HFFc6 (cell line): ENCODE measurements at regions not wholly inside any gene's neighbourhood (a gene's known extent, or its start where the extent isn't known, plus 50 kb on each side); places are given as distances from the start of the nearest gene placed in this dataset.
"Not testable (repeated sequence)": the region's sequence is repeated elsewhere in the genome, so short reads cannot be mapped to it uniquely, and the experiment has no call there.

Experiments
- DNase-seq: peaks from one replicate; pipeline ENCODE4 v3.0.0-alpha.2; 2018
- H3K27ac Mint-ChIP-seq: 2 replicates; pipeline ENCODE4 v1.8.0; 2020; ENCODE audit warnings: mild to moderate bottlenecking, mixed read lengths
- H3K27me3 Mint-ChIP-seq: 2 replicates; pipeline ENCODE4 v1.8.0; 2021; ENCODE audit warnings: mild to moderate bottlenecking, moderate library complexity, mixed read lengths; ENCODE audit not compliant: insufficient read depth
- H3K36me3 Mint-ChIP-seq: 2 replicates; pipeline ENCODE4 v1.8.0; 2021; ENCODE audit warnings: low read depth, mixed read lengths
- H3K4me1 Mint-ChIP-seq: 2 replicates; pipeline ENCODE4 v1.8.0; 2020; ENCODE audit warnings: low read depth, mixed read lengths
- H3K4me3 Mint-ChIP-seq: 2 replicates; pipeline ENCODE4 v1.8.0; 2020; ENCODE audit warnings: mild to moderate bottlenecking, moderate library complexity, mixed read lengths
- H3K9me3 Mint-ChIP-seq: 2 replicates; pipeline ENCODE4 v1.8.0; 2020; ENCODE audit warnings: mild to moderate bottlenecking, mixed read lengths
- TF ChIP-seq, protein P1 (sequence below): fragments of 200-600 bp; sonication (generic); IDR thresholded peaks from 2 replicates; pipeline ENCODE4 v1.5.0; 2021; ENCODE audit warnings: antibody characterized with exemption, mild to moderate bottlenecking

DNA sequence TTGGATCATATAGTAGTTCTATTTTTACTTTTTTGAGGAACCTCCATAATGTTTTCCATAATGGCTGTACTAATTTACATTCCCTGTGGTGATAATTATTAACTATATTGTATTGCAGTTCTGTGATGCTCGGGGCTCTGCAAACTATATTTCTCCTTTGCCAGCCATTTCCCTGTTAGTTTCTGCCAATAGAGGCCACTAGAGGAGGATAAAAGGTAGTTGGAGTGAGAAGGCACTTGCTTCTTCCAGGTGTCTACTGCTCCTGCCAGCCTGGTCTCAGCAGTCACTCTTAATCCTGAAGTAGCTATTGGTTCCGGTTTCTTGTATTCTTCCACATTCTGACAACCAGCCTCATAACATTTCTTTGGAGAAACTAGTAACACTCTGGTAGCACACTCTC lies 233.9 kb upstream of the GBE1 start:
- DNase-seq, result no peak
- Mint-ChIP-seq H3K4me3 (no peak overlapping the region), H3K4me1 (no peaks in the 10 kb centered on the region; the same call in 1 of the 2 replicates), H3K36me3 (no peaks in the 10 kb centered on the region), H3K27ac (no peak overlapping the region), H3K9me3 (peaks cover 8% of the 10 kb centered on the region; the same call in 1 of the 2 replicates), H3K27me3 (no peaks in the 10 kb centered on the region; the same call in 1 of the 2 replicates)
- TF ChIP-seq, protein P1, sequence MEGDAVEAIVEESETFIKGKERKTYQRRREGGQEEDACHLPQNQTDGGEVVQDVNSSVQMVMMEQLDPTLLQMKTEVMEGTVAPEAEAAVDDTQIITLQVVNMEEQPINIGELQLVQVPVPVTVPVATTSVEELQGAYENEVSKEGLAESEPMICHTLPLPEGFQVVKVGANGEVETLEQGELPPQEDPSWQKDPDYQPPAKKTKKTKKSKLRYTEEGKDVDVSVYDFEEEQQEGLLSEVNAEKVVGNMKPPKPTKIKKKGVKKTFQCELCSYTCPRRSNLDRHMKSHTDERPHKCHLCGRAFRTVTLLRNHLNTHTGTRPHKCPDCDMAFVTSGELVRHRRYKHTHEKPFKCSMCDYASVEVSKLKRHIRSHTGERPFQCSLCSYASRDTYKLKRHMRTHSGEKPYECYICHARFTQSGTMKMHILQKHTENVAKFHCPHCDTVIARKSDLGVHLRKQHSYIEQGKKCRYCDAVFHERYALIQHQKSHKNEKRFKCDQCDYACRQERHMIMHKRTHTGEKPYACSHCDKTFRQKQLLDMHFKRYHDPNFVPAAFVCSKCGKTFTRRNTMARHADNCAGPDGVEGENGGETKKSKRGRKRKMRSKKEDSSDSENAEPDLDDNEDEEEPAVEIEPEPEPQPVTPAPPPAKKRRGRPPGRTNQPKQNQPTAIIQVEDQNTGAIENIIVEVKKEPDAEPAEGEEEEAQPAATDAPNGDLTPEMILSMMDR, result no peak

DNA sequence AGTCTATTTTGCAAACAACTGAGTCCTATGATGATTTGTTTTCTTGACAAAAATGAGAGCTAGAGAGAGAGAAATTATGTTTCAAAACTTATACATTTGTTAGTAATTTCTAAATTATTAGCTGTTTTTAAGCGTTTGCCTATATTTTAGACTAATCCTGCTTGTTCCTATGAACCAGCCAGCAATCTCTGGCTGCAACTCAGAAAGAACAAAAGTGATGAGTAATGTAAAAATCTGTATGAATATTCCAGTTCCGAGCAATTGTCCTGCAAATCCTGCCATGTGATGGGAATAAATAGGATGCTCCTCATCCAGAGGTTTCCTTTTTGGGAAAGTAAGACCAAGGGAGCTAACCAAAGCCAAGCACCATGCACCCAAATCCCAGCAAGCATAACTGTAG lies 228.3 kb upstream of the GBE1 start:
- TF ChIP-seq, protein P1, result no peak
- H3K27ac Mint-ChIP-seq, result no peak overlapping the region
- H3K27me3 Mint-ChIP-seq, result no peaks in the 10 kb centered on the region; the same call in 1 of the 2 replicates
- H3K4me1 Mint-ChIP-seq, result no peaks in the 10 kb centered on the region
- H3K4me3 Mint-ChIP-seq, result no peak overlapping the region
- no peak for DNase-seq
- no peaks in the 10 kb centered on the region; the same call in 1 of the 2 replicates for H3K9me3 Mint-ChIP-seq
- H3K36me3 Mint-ChIP-seq, result no peaks in the 10 kb centered on the region

DNA sequence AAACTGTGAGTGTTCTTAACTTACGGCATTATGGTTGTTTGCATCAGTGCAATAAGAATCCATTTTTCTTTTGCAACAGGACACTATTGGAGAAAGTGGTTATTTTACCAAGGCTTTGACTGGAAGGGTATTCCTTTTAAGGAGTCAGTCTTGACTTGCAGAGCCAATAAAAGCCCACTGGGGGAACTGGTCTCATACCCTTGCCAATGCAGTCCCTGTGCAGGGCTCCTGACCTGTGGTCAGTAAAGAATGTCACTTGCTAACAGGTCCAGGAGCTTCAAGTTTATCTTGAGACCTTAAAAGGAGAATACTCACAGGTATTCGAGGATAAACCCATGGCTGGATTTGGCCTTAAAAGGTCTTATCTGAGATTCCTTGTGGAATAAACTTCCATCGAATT lies 227.8 kb upstream of the GBE1 start:
- no peaks in the 10 kb centered on the region for H3K4me1 Mint-ChIP-seq

DNA sequence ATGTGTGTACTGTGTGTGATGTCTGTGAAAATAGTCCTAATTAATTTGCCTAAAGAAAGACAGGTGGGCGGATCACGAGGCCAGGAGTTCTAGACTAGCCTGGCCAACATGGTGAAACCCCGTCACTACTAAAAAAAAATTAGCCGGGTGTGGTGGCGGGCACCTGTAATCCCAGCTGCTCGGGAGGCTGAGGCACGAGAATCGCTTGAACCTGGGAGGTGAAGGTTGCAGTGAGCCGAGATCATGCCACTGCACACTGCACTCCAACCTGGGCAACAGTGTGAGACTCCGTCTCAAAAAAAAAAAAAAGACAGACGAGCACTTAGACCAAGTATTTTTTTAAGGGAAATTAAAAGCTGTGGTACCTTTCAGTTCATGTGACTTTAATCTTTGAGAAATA lies 226.0 kb upstream of the GBE1 start:
- H3K9me3 Mint-ChIP-seq, H3K27me3 Mint-ChIP-seq, H3K4me1 Mint-ChIP-seq, H3K36me3 Mint-ChIP-seq, DNase-seq, H3K27ac Mint-ChIP-seq: not testable (repeated sequence)
- H3K4me3 Mint-ChIP-seq, result peak overlapping the region; percentile 60; the same call in 1 of the 2 replicates

More for the DNA sequence above, 227.8 kb upstream of the GBE1 start:
- Mint-ChIP-seq H3K9me3 (no peaks in the 10 kb centered on the region; the same call in 1 of the 2 replicates), H3K27me3 (no peaks in the 10 kb centered on the region; the same call in 1 of the 2 replicates), H3K27ac (no peak overlapping the region), H3K4me3 (no peak overlapping the region; the same call in 1 of the 2 replicates), H3K36me3 (no peaks in the 10 kb centered on the region)
- DNase-seq, result no peak
- TF ChIP-seq, protein P1, result no peak

DNA sequence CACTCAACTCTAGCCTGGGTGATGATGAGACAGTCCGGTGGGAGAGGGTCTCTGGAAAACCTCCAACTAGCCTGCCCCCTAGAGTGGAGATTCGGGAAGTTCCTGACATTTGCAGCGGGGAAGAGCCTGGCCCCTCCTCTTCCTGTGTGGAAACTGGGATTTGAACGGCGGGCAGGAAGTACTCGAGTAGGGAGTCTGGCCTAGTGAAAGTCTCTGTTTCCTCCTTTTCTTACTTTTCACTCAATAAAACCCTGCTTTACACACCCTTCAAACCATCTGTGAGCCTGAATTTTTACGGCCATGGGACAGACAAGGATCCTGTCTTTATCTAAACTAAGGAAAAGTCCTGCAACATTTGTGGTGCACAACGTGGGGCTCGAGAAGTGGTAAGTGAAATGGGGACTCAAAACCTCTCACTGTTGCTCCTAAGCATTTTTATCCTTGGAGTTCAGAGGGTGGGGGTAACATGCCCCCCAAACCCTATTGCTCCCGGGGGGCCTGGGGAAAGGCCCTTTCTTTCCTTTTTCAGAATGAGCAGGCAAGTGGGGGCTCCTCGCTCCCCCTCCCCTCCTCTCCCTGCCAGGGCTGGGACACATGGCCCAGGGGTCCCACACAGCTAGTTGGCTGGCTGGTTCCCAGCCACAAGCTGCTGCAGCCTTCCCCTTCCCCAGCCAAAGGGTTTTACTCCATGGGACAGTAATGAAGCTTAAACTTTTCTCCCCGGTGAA lies 224.7 kb upstream of the GBE1 start:
- H3K27me3 Mint-ChIP-seq, result no peaks in the 10 kb centered on the region; the same call in 1 of the 2 replicates
- no peaks in the 10 kb centered on the region for H3K4me1 Mint-ChIP-seq
- no peak for DNase-seq
- peak overlapping the region; percentile 62; the same call in 1 of the 2 replicates for H3K4me3 Mint-ChIP-seq
- no peak overlapping the region for H3K27ac Mint-ChIP-seq
- TF ChIP-seq, protein P1, result no peak
- no peaks in the 10 kb centered on the region; the same call in 1 of the 2 replicates for H3K9me3 Mint-ChIP-seq
- H3K36me3 Mint-ChIP-seq, result no peaks in the 10 kb centered on the region

DNA sequence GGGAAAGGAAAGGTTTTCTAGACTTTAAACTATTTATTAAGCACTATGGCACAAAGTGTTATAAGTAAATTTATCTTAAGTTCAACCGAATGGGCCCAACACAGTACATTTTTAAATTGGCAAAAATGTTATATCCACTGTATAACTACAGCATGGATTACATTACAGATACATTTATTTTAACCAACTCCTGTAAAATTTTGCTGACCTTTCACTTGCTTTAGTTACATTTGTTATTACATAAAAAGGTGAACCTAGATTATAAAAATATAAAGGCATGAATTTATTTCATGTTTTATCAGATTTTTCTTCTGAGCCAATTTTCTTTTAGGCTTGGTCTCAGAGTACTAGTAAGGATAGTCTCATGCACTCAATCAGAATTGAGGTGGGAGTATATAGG lies 221.9 kb upstream of the GBE1 start:
- DNase-seq, result no peak
- Mint-ChIP-seq H3K36me3 (no peaks in the 10 kb centered on the region), H3K4me1 (no peaks in the 10 kb centered on the region), H3K9me3 (no peaks in the 10 kb centered on the region; the same call in 1 of the 2 replicates), H3K27ac (no peak overlapping the region), H3K4me3 (no peak overlapping the region), H3K27me3 (no peaks in the 10 kb centered on the region)
- TF ChIP-seq, protein P1, result no peak
